SKM-1 (cell line): ENCODE measurements at regions not wholly inside any gene's neighbourhood (a gene's known extent, or its start where the extent isn't known, plus 50 kb on each side); places are given as distances from the start of the nearest gene placed in this dataset.

Source experiments
- DNase-seq: peaks from one replicate; lab custom pipeline; 2025; ENCODE audit not compliant: unreplicated experiment; lab: John Stamatoyannopoulos, UW

GRCh38 chr5:167790045-167790444, 501.4 kb upstream of the WWC1 start:
- no peak for DNase-seq

- DNase-seq, result no peak
Observed at GRCh38 chr5:167790462-167791260, 500.8 kb upstream of the WWC1 start.

GRCh38 chr5:167792514-167792913, 498.9 kb upstream of the WWC1 start:
- DNase-seq, result no peak

GRCh38 chr5:167793700-167794099, 497.7 kb upstream of the WWC1 start:
- no peak for DNase-seq

GRCh38 chr5:167794121-167794520, 497.3 kb upstream of the WWC1 start:
- DNase-seq, result no peak

GRCh38 chr5:167796672-167797071, 494.8 kb upstream of the WWC1 start:
- DNase-seq, result no peak

- DNase-seq, result no peak
Observed at GRCh38 chr5:167797933-167798332, 493.5 kb upstream of the WWC1 start.

GRCh38 chr5:167798448-167798847, 493.0 kb upstream of the WWC1 start:
- no peak for DNase-seq

- DNase-seq, result no peak
Observed at GRCh38 chr5:167800427-167800826, 491.0 kb upstream of the WWC1 start.

GRCh38 chr5:167801999-167802398, 489.4 kb upstream of the WWC1 start:
- no peak for DNase-seq

GRCh38 chr5:167802755-167803431, 488.6 kb upstream of the WWC1 start:
- no peak for DNase-seq

GRCh38 chr5:167804512-167805220, 486.8 kb upstream of the WWC1 start:
- DNase-seq, result no peak

GRCh38 chr5:167810573-167810972, 480.9 kb upstream of the WWC1 start:
- no peak for DNase-seq

- DNase-seq, result no peak
Observed at GRCh38 chr5:167812871-167813270, 478.6 kb upstream of the WWC1 start.

GRCh38 chr5:167813389-167813788, 478.1 kb upstream of the WWC1 start:
- DNase-seq, result no peak

- no peak for DNase-seq
Observed at GRCh38 chr5:167814040-167814439, 477.4 kb upstream of the WWC1 start.

GRCh38 chr5:167814828-167815227, 476.6 kb upstream of the WWC1 start:
- DNase-seq, result no peak

GRCh38 chr5:167816354-167816753, 475.1 kb upstream of the WWC1 start:
- peak; percentile 2 for DNase-seq

GRCh38 chr5:167816864-167817263, 474.6 kb upstream of the WWC1 start:
- DNase-seq, result no peak

- DNase-seq, result no peak
Observed at GRCh38 chr5:167819406-167819805, 472.0 kb upstream of the WWC1 start.

GRCh38 chr5:167820101-167820990, 471.1 kb upstream of the WWC1 start:
- no peak for DNase-seq
